ENCODE measurements at regions not wholly inside any gene's neighbourhood (a gene's known extent, or its start where the extent isn't known, plus 50 kb on each side); places are given as distances from the start of the nearest gene placed in this dataset.

- Histone ChIP-seq H3K27ac (ENCODE audit: low read depth, low read length) (no peak overlapping the region), H3K9me3 (ENCODE audit: control insufficient read depth in 1 of 2, low read length in 2 of 2) (no peaks in the 10 kb centered on the region), H3K36me3 (ENCODE audit: control insufficient read depth in 1 of 2, insufficient read depth in 2 of 2, low read length in 2 of 2) (no peaks in the 10 kb centered on the region), H3K9ac (ENCODE audit: low read depth in 1 of 2, low read length in 2 of 2) (no peak overlapping the region), H3K4me3 (ENCODE audit: low read depth in 1 of 2, low read length in 2 of 2) (no peak overlapping the region), H3K27me3 (ENCODE audit: control insufficient read depth in 1 of 2, insufficient read depth in 2 of 2, low read length in 2 of 2) (no peaks in the 10 kb centered on the region), H3K4me1 (ENCODE audit: control insufficient read depth in 1 of 2, insufficient read depth in 2 of 2, low read length in 2 of 2) (peaks cover 2 to 5% of the 10 kb centered on the region in 2 donors)
These were observed 67.7 kb upstream of the CHST15 start for GRCh38 chr10:124160943-124161582.

DNA sequence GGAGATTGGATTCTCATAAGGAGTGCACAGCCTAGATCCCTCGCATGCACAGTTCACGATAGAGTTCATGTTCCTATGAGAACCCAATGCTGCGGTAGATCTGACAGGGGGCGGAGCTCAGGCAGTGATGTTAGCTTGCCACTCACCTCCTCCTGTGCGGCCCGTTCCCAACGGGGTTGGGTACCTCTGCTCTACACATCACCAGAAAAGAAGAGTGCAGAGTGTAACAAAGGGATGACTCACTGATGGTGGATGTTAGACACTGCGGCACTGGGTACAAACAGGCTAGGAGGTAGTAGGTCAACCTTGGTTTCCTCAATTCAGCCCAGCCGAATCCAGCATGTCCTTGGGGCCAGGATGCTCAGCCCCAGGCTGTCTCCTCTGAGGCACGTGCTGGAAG lies 66.8 kb upstream of the CHST15 start:
- Histone ChIP-seq H3K27me3 (ENCODE audit: control insufficient read depth in 1 of 2, insufficient read depth in 2 of 2, low read length in 2 of 2) (no peaks in the 10 kb centered on the region), H3K36me3 (ENCODE audit: control insufficient read depth in 1 of 2, insufficient read depth in 2 of 2, low read length in 2 of 2) (no peaks in the 10 kb centered on the region), H3K4me3 (ENCODE audit: low read depth in 1 of 2, low read length in 2 of 2) (no peak overlapping the region), H3K4me1 (ENCODE audit: control insufficient read depth in 1 of 2, insufficient read depth in 2 of 2, low read length in 2 of 2) (peaks cover 5% of the 10 kb centered on the region in 2 donors), H3K9me3 (ENCODE audit: control insufficient read depth in 1 of 2, low read length in 2 of 2) (no peaks in the 10 kb centered on the region), H3K27ac (ENCODE audit: low read depth, low read length) (no peak overlapping the region), H3K9ac (ENCODE audit: low read depth in 1 of 2, low read length in 2 of 2) (no peak overlapping the region)

DNA sequence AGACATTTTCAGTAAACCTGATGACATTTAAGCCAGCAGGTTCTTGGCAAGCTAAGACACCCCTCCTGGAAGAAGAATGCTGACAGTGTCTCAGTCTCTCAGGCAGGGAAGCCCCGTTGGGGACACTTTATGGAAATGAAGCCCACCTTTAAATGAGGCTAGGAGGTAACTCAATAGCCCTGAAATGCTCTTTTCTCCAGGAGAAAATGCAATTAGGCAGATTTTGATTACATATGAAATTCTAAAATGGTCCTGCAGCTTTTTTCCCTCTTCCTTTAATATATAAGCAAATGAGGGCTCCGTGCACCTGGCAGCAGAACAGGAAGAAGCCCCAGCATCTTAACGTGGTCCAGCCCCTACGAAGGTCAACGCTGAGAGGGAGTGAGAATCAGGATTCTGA lies 65.8 kb upstream of the CHST15 start:
- Histone ChIP-seq H3K36me3 (ENCODE audit: control insufficient read depth in 1 of 2, insufficient read depth in 2 of 2, low read length in 2 of 2) (no peaks in the 10 kb centered on the region), H3K9ac (ENCODE audit: low read depth in 1 of 2, low read length in 2 of 2) (no peak overlapping the region), H3K9me3 (ENCODE audit: control insufficient read depth in 1 of 2, low read length in 2 of 2) (peaks cover 0 to 2% of the 10 kb centered on the region in 2 donors), H3K4me3 (ENCODE audit: low read depth in 1 of 2, low read length in 2 of 2) (no peak overlapping the region), H3K27me3 (ENCODE audit: control insufficient read depth in 1 of 2, insufficient read depth in 2 of 2, low read length in 2 of 2) (no peaks in the 10 kb centered on the region), H3K4me1 (ENCODE audit: control insufficient read depth in 1 of 2, insufficient read depth in 2 of 2, low read length in 2 of 2) (peaks cover 5% of the 10 kb centered on the region in 2 donors), H3K27ac (ENCODE audit: low read depth, low read length) (no peak overlapping the region)

DNA sequence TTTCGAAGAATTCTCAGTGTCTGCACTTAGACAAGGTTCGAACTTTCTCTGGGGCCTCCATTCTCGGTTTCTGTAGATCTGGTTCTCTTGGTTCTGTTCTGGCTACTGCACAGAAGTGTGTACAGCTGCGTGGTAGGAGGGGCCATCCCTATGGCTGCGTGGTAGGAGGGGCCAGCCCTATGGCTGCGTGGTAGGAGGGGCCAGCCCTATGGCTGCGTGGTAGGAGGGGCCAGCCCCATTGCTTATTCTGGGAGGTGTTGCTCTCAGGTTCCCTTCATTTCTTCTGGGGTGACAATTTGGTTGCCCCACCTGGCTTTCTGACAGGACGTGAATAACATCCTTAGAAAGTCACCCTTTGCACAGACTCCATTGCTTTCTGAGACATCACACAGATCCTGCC lies 65.2 kb upstream of the CHST15 start:
- H3K27me3 ChIP-seq (ENCODE audit: control insufficient read depth in 1 of 2, insufficient read depth in 2 of 2, low read length in 2 of 2) = no peaks in the 10 kb centered on the region
- peaks cover 0 to 2% of the 10 kb centered on the region in 2 donors for H3K9me3 ChIP-seq (ENCODE audit: control insufficient read depth in 1 of 2, low read length in 2 of 2)
- no peaks in the 10 kb centered on the region for H3K36me3 ChIP-seq (ENCODE audit: control insufficient read depth in 1 of 2, insufficient read depth in 2 of 2, low read length in 2 of 2)
- H3K27ac ChIP-seq (ENCODE audit: low read depth, low read length) = no peak overlapping the region
- H3K4me1 ChIP-seq (ENCODE audit: control insufficient read depth in 1 of 2, insufficient read depth in 2 of 2, low read length in 2 of 2) = peaks cover 8 to 9% of the 10 kb centered on the region in 2 donors
- no peak overlapping the region for H3K4me3 ChIP-seq (ENCODE audit: low read depth in 1 of 2, low read length in 2 of 2)
- no peak overlapping the region for H3K9ac ChIP-seq (ENCODE audit: low read depth in 1 of 2, low read length in 2 of 2)

DNA sequence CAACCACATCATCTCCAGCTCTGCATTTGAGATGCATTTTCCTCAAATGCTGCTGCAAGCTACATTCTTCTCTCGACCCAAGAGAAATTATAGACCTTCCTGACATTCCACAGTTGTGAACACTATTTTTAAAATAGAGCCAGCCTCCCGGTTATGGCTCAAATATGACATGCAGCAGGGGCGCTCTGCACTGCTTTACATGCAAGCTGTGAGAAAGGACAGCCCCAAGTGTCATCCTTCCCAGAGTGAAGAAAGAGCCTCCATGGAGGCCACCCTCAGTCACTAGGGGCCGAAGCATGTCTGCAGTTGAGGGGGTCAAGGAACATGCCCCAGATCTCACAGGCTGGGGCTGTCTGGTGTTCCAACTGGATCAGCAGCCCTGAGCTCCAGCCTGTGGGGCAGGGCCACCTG lies 63.9 kb upstream of the CHST15 start:
- H3K27ac ChIP-seq (ENCODE audit: low read depth, low read length) = no peak overlapping the region
- peaks cover 22% of the 10 kb centered on the region in 2 donors for H3K4me1 ChIP-seq (ENCODE audit: control insufficient read depth in 1 of 2, insufficient read depth in 2 of 2, low read length in 2 of 2)
- no peaks in the 10 kb centered on the region for H3K36me3 ChIP-seq (ENCODE audit: control insufficient read depth in 1 of 2, insufficient read depth in 2 of 2, low read length in 2 of 2)
- no peak overlapping the region for H3K4me3 ChIP-seq (ENCODE audit: low read depth in 1 of 2, low read length in 2 of 2)
- H3K27me3 ChIP-seq (ENCODE audit: control insufficient read depth in 1 of 2, insufficient read depth in 2 of 2, low read length in 2 of 2) = no peaks in the 10 kb centered on the region
- no peak overlapping the region for H3K9ac ChIP-seq (ENCODE audit: low read depth in 1 of 2, low read length in 2 of 2)
- peaks cover 0 to 2% of the 10 kb centered on the region in 2 donors for H3K9me3 ChIP-seq (ENCODE audit: control insufficient read depth in 1 of 2, low read length in 2 of 2)

GRCh38 chr10:124156524-124157260 lies 63.3 kb upstream of the CHST15 start:
- H3K36me3 ChIP-seq (ENCODE audit: control insufficient read depth in 1 of 2, insufficient read depth in 2 of 2, low read length in 2 of 2) = no peaks in the 10 kb centered on the region
- no peak overlapping the region for H3K9ac ChIP-seq (ENCODE audit: low read depth in 1 of 2, low read length in 2 of 2)
- no peak overlapping the region for H3K27ac ChIP-seq (ENCODE audit: low read depth, low read length)
- H3K4me3 ChIP-seq (ENCODE audit: low read depth in 1 of 2, low read length in 2 of 2) = no peak overlapping the region
- peaks cover 0 to 2% of the 10 kb centered on the region in 2 donors for H3K9me3 ChIP-seq (ENCODE audit: control insufficient read depth in 1 of 2, low read length in 2 of 2)
- H3K27me3 ChIP-seq (ENCODE audit: control insufficient read depth in 1 of 2, insufficient read depth in 2 of 2, low read length in 2 of 2) = no peaks in the 10 kb centered on the region
- peaks cover 25 to 27% of the 10 kb centered on the region in 2 donors for H3K4me1 ChIP-seq (ENCODE audit: control insufficient read depth in 1 of 2, insufficient read depth in 2 of 2, low read length in 2 of 2)

GRCh38 chr10:124155781-124156435 lies 62.5 kb upstream of the CHST15 start:
- H3K9ac ChIP-seq (ENCODE audit: low read depth in 1 of 2, low read length in 2 of 2) = no peak overlapping the region
- H3K36me3 ChIP-seq (ENCODE audit: control insufficient read depth in 1 of 2, insufficient read depth in 2 of 2, low read length in 2 of 2) = no peaks in the 10 kb centered on the region
- H3K4me3 ChIP-seq (ENCODE audit: low read depth in 1 of 2, low read length in 2 of 2) = no peak overlapping the region
- H3K4me1 ChIP-seq (ENCODE audit: control insufficient read depth in 1 of 2, insufficient read depth in 2 of 2, low read length in 2 of 2) = peaks cover 25 to 27% of the 10 kb centered on the region in 2 donors
- H3K9me3 ChIP-seq (ENCODE audit: control insufficient read depth in 1 of 2, low read length in 2 of 2) = peaks cover 0 to 2% of the 10 kb centered on the region in 2 donors
- no peaks in the 10 kb centered on the region for H3K27me3 ChIP-seq (ENCODE audit: control insufficient read depth in 1 of 2, insufficient read depth in 2 of 2, low read length in 2 of 2)
- H3K27ac ChIP-seq (ENCODE audit: low read depth, low read length) = no peak overlapping the region

GRCh38 chr10:124153023-124153826 lies 59.8 kb upstream of the CHST15 start:
- Histone ChIP-seq H3K4me1 (ENCODE audit: control insufficient read depth in 1 of 2, insufficient read depth in 2 of 2, low read length in 2 of 2) (peaks cover 25 to 29% of the 10 kb centered on the region in 2 donors), H3K27ac (ENCODE audit: low read depth, low read length) (peak overlapping the region; percentile 24)

DNA sequence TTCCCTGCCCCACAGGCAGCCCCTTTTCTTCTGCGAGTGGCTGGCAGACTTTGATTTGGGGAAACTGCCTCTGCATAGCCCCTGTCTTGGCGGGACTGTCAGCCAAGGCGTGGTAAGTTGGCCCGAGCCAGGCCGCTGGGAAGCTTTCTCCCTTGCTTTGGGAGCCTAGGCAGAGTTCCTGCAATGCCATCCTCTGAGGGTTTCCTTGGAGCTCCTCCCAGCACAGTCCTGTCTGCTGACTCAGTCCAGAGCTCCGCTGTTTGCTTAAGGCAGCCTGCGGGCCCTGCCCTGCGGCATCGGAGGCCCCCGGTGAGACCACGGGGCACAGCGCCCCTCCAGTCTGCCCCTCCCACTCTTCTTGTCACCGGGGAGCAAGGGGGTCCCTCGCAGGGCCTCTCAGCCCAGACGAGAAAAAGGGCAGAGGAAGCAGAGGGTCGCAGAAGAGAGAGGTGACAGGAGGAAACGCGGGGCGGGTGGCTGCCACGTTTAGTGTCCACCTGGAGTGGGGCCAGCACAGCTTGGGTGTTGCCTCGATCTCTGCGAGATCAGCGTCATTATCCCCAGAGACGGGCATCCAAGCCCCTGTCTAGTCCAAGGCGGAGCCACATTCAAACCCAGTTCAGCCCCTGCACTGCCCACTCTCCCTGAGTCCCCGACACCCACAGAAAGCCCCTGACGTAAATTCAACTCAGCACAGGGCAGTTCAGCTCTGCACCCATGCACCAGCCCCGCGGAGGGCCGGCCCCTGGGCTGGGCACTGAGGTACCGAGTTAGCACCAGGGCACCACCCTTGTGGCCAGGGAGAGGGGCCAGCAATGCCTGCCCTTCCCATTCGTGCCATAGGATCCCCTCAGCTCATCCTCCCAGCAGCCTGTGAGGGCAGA lies 59.0 kb upstream of the CHST15 start:
- Histone ChIP-seq H3K9ac (ENCODE audit: low read depth in 1 of 2, low read length in 2 of 2) (peak overlapping the region in 1 of 2 donors; percentile 26), H3K9me3 (ENCODE audit: control insufficient read depth in 1 of 2, low read length in 2 of 2) (peaks cover 0 to 2% of the 10 kb centered on the region in 2 donors), H3K4me1 (ENCODE audit: control insufficient read depth in 1 of 2, insufficient read depth in 2 of 2, low read length in 2 of 2) (peaks cover 25 to 29% of the 10 kb centered on the region in 2 donors), H3K27ac (ENCODE audit: low read depth, low read length) (peak overlapping the region; percentile 24), H3K36me3 (ENCODE audit: control insufficient read depth in 1 of 2, insufficient read depth in 2 of 2, low read length in 2 of 2) (no peaks in the 10 kb centered on the region), H3K27me3 (ENCODE audit: control insufficient read depth in 1 of 2, insufficient read depth in 2 of 2, low read length in 2 of 2) (no peaks in the 10 kb centered on the region), H3K4me3 (ENCODE audit: low read depth in 1 of 2, low read length in 2 of 2) (peak overlapping the region; percentile 42 to 50)

More at GRCh38 chr10:124153023-124153826, 59.8 kb upstream of the CHST15 start:
- Histone ChIP-seq H3K9me3 (ENCODE audit: control insufficient read depth in 1 of 2, low read length in 2 of 2) (peaks cover 0 to 2% of the 10 kb centered on the region in 2 donors), H3K4me3 (ENCODE audit: low read depth in 1 of 2, low read length in 2 of 2) (peak overlapping the region; percentile 42 to 50), H3K27me3 (ENCODE audit: control insufficient read depth in 1 of 2, insufficient read depth in 2 of 2, low read length in 2 of 2) (no peaks in the 10 kb centered on the region), H3K36me3 (ENCODE audit: control insufficient read depth in 1 of 2, insufficient read depth in 2 of 2, low read length in 2 of 2) (no peaks in the 10 kb centered on the region), H3K9ac (ENCODE audit: low read depth in 1 of 2, low read length in 2 of 2) (peak overlapping the region in 1 of 2 donors; percentile 26)
